Parathyroid adenoma (tissue), 2 donors: ENCODE measurements at regions not wholly inside any gene's neighbourhood (a gene's known extent, or its start where the extent isn't known, plus 50 kb on each side); places are given as distances from the start of the nearest gene placed in this dataset.
A peak's percentile ranks its signal among the peaks of the same experiment; 100 is the strongest.
"Not testable (repeated sequence)": the region's sequence is repeated elsewhere in the genome, so short reads cannot be mapped to it uniquely, and the experiment has no call there.

Experiments
- H2AFZ ChIP-seq: fragments of 300-600 bp; sonication (generic); one replicate; pipeline ENCODE4 v1.7.0; 2017; ENCODE audit warnings: antibody characterized with exemption, mild to moderate bottlenecking
- H3K27ac ChIP-seq: fragments of 300-600 bp; sonication (generic); one replicate; pipeline ENCODE4 v1.7.0; 2017
- H3K27me3 ChIP-seq: fragments of 300-600 bp; sonication (generic); one replicate; pipeline ENCODE4 v1.7.0; 2017; ENCODE audit warnings: low read length; ENCODE audit not compliant: control insufficient read depth, insufficient read depth
- H3K36me3 ChIP-seq: fragments of 300-600 bp; sonication (generic); one replicate; pipeline ENCODE4 v1.7.0; 2017; ENCODE audit warnings: low read length; ENCODE audit not compliant: control insufficient read depth, insufficient read depth
- H3K4me1 ChIP-seq: fragments of 300-600 bp; sonication (generic); one replicate; pipeline ENCODE4 v1.7.0; 2017; ENCODE audit warnings: control low read depth
- H3K4me2 ChIP-seq: fragments of 300-600 bp; sonication (generic); one replicate; pipeline ENCODE4 v1.7.0; 2017; ENCODE audit warnings: low read length
- H3K4me3 ChIP-seq: fragments of 300-600 bp; sonication (generic); one replicate; pipeline ENCODE4 v1.7.0; 2017; ENCODE audit warnings: low read depth, low read length
- H3K79me2 ChIP-seq: fragments of 300-600 bp; sonication (generic); one replicate; pipeline ENCODE4 v1.7.0; 2017; ENCODE audit warnings: control low read depth
- H3K9ac ChIP-seq: fragments of 300-600 bp; sonication (generic); one replicate; pipeline ENCODE4 v1.7.0; 2017; ENCODE audit warnings: mild to moderate bottlenecking
- H3K9me3 ChIP-seq: fragments of 300-600 bp; sonication (generic); one replicate; pipeline ENCODE4 v1.7.0; 2017; ENCODE audit warnings: low read length; ENCODE audit not compliant: control insufficient read depth
- TF ChIP-seq, protein P1 (sequence below): fragments of 300-600 bp; sonication (generic); IDR thresholded peaks from one replicate; pipeline ENCODE4 v1.7.0; 2017; ENCODE audit warnings: antibody characterized with exemption, mild to moderate bottlenecking
- donor health status: primary hyperparathyroidism.

DNA sequence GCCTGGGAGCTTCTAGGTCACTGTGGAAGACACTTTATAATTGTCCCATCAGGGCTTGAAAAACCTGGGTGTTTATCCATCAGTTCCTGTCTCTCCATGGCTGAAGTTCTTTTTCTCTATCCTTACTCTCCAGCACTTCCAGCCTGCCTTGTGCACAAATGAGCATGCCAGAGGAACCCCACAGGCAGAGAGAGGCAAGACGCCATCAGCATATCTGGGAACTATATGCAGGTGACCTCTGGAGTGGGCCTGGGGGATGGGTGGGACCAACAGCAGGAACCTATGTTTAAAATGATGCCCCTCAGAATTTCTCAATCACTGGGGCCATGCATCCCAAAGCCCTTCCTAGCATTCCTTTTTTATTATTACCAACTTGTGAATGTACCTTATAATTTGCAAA lies 156.2 kb upstream of the PARD3B start:
- Histone ChIP-seq H3K9ac (no peak overlapping the region), H3K27ac (no peak overlapping the region), H3K4me3 (no peak overlapping the region), H2AFZ (no peak overlapping the region), H3K4me1 (no peaks in the 10 kb centered on the region), H3K79me2 (no peaks in the 10 kb centered on the region), H3K9me3 (no peaks in the 10 kb centered on the region), H3K4me2 (no peak overlapping the region), H3K36me3 (no peaks in the 10 kb centered on the region), H3K27me3 (no peaks in the 10 kb centered on the region)
- TF ChIP-seq, protein P1, sequence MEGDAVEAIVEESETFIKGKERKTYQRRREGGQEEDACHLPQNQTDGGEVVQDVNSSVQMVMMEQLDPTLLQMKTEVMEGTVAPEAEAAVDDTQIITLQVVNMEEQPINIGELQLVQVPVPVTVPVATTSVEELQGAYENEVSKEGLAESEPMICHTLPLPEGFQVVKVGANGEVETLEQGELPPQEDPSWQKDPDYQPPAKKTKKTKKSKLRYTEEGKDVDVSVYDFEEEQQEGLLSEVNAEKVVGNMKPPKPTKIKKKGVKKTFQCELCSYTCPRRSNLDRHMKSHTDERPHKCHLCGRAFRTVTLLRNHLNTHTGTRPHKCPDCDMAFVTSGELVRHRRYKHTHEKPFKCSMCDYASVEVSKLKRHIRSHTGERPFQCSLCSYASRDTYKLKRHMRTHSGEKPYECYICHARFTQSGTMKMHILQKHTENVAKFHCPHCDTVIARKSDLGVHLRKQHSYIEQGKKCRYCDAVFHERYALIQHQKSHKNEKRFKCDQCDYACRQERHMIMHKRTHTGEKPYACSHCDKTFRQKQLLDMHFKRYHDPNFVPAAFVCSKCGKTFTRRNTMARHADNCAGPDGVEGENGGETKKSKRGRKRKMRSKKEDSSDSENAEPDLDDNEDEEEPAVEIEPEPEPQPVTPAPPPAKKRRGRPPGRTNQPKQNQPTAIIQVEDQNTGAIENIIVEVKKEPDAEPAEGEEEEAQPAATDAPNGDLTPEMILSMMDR = no peak

DNA sequence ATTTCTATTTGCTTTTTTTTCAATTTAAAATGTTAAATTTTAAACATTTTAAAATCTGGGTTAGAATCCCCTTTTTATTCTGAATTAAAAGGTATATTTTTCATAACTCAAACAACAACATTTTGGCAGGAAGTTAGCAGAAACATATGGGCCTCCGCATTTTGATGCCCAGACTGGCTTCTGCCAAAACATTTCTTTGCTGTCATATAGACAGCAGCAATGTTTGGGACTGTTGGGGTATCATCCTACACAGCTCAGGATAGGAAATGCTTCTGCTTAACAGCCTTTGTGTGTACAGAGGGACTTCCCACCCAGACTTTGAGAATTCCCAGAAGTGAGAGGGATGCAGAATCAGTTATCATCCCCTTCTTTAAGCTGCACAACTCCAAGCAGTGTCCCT lies 155.4 kb upstream of the PARD3B start:
- Histone ChIP-seq H3K36me3 (no peaks in the 10 kb centered on the region), H2AFZ (no peak overlapping the region), H3K9ac (no peak overlapping the region), H3K9me3 (no peaks in the 10 kb centered on the region), H3K4me2 (no peak overlapping the region), H3K4me1 (no peaks in the 10 kb centered on the region), H3K27ac (no peak overlapping the region), H3K79me2 (no peaks in the 10 kb centered on the region), H3K4me3 (no peak overlapping the region), H3K27me3 (no peaks in the 10 kb centered on the region)
- TF ChIP-seq, protein P1 = no peak

DNA sequence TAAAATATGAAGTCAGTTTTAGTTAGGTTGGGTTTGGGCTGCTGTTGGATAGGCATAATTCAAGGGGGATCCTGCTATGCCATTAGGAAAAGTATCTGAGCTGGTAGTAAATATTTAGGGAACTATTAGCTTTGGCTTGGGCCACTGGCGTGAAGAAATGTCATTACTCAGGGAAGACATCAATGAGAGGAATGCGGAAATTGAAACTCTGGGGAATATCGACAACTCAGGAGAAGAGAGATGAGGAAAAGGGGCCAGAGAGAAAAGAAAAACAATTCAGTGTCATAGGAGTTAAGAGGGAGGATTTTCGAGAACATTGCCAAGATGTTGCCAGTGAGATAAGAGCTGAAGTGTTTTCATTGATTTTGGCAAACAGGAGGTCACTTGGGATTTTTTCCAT lies 149.7 kb upstream of the PARD3B start:
- Histone ChIP-seq H3K27me3 (no peaks in the 10 kb centered on the region), H3K4me3 (no peak overlapping the region), H3K79me2 (no peaks in the 10 kb centered on the region), H3K9me3 (no peaks in the 10 kb centered on the region), H3K4me2 (no peak overlapping the region), H3K4me1 (no peaks in the 10 kb centered on the region), H2AFZ (no peak overlapping the region), H3K36me3 (no peaks in the 10 kb centered on the region), H3K27ac (no peak overlapping the region), H3K9ac (no peak overlapping the region)
- TF ChIP-seq, protein P1 = no peak

DNA sequence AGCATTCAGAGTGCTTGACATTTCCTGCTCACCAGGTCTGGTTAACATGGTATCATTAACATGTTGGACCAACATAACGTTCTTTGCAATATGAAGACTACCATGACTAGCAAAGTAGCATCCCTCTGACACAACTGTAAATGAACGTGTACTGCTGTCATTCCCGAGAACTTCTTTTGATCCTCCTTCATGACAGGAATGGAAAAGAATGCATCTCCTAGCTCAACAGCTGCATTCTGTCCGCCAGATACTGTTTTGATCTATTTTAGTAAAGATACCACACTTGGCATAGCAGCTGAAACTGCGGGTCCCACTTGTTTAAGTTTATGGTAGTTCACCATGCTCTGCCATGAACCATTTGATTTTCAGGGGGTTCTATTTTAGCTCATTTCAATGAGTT lies 144.2 kb upstream of the PARD3B start:
- Histone ChIP-seq H3K4me1 (no peaks in the 10 kb centered on the region), H3K9me3 (no peaks in the 10 kb centered on the region), H3K4me3 (no peak overlapping the region), H3K27me3 (no peaks in the 10 kb centered on the region), H2AFZ (no peak overlapping the region), H3K4me2 (no peak overlapping the region), H3K36me3 (no peaks in the 10 kb centered on the region), H3K79me2 (no peaks in the 10 kb centered on the region), H3K9ac (no peak overlapping the region), H3K27ac (no peak overlapping the region)
- TF ChIP-seq, protein P1 = no peak

DNA sequence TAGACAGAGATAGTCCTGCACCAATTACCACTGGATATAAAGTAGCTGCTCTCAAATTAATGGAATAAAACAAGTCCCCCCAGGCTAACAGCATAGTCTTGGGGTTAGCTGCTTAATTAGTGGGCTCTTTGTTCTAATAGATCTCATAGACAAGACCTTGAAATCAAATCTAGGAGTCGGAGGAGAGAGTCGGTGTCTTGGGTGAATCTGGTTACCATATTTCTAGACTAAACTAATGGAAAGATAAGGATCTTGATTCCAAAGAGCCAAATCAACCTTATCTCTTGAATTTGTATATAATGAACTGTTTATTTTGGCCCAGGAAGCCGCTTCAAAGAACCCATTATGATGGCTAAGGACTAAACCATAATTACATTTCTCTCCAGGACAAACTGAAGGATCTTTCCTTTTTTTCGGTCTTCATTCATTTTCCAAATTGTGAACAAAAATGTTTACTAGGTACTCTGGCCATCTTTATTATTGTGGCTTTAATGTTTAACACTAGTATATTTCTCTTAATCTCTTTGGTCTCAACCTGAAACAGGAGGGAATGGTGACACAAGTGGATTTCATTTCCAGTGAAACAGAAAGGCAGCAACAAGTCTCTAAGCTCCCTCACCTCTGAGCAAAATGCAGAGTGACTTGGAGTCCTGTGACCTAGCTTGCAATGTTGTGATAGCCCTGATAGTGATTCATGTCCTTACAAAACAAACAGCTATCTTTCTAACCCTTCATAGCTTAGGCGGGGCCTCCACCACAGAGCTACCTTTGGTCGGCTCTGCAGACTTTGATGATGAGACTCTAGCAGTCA lies 137.9 kb upstream of the PARD3B start:
- Histone ChIP-seq H3K79me2 (no peaks in the 10 kb centered on the region), H3K4me3 (no peak overlapping the region), H3K4me1 (peaks cover 10% of the 10 kb centered on the region), H3K9ac (no peak overlapping the region), H3K36me3 (no peaks in the 10 kb centered on the region), H3K9me3 (no peaks in the 10 kb centered on the region), H3K27me3 (no peaks in the 10 kb centered on the region), H3K27ac (no peak overlapping the region), H2AFZ (peak overlapping the region; percentile 48), H3K4me2 (no peak overlapping the region)
- TF ChIP-seq, protein P1 = no peak

DNA sequence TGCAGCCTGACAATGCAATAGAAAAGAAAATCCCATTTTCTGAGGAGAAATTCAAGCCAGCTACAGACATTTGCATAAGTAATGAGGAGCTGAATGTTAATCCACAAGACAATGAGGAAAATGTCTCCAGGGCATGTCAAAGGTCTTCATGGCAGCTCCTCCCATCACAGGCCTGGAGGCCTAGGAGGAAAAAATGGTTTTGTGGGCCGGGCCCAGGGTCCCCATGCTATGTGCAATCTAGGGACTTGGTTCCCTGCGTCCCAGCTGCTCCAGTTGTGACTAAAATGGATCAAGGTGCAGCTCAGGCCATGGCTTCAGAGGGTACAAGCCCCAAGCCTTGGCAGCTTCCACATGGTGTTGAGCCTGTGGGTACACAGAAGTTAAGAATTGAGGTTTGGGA lies 132.5 kb upstream of the PARD3B start:
- H3K9ac ChIP-seq, H3K27ac ChIP-seq, H3K27me3 ChIP-seq, H3K36me3 ChIP-seq, H3K79me2 ChIP-seq, H3K9me3 ChIP-seq, H3K4me1 ChIP-seq, H3K4me3 ChIP-seq, H3K4me2 ChIP-seq, H2AFZ ChIP-seq: not testable (repeated sequence)
